ENCODE measurements at regions not wholly inside any gene's neighbourhood (a gene's known extent, or its start where the extent isn't known, plus 50 kb on each side); places are given as distances from the start of the nearest gene placed in this dataset.
"Not testable (repeated sequence)": the region's sequence is repeated elsewhere in the genome, so short reads cannot be mapped to it uniquely, and the experiment has no call there.

- Histone ChIP-seq H3K9me3 (ENCODE audit: control insufficient read depth in 2 of 3, low read length in 3 of 3) (no peaks in the 10 kb centered on the region), H3K4me3 (ENCODE audit: low read length) (no peak overlapping the region), H3K27me3 (ENCODE audit: control insufficient read depth in 2 of 2, insufficient read depth in 2 of 2, low read length in 2 of 2) (no peaks in the 10 kb centered on the region), H3K27ac (ENCODE audit: low read depth, low read length) (no peak overlapping the region), H3K4me1 (ENCODE audit: control insufficient read depth in 2 of 2, insufficient read depth in 2 of 2, low read length in 2 of 2) (peaks cover 10 to 51% of the 10 kb centered on the region in 2 donors), H3K36me3 (ENCODE audit: control insufficient read depth in 2 of 3, insufficient read depth in 3 of 3, low read length in 3 of 3) (no peaks in the 10 kb centered on the region)
- ChIA-PET POLR2A (interaction anchor here (0.9 kb wide), 1 partner anchor 9 kb away, joined by 3 read pairs; no protein-coding TSS in a partner anchor), CTCF (interaction anchor here (0.6 kb wide), 1 partner anchor 164 kb away, joined by 3 read pairs; no protein-coding TSS in a partner anchor)
- Mint-ChIP-seq H3K27ac (peak overlapping the region in 1 of 9 donors; percentile 31), H3K9me3 (peaks cover 0 to 2% (median 0%) of the 10 kb centered on the region in 11 donors), H3K4me1 (peaks cover 42 to 71% (median 62%) of the 10 kb centered on the region in 7 donors), H3K36me3 (peaks cover 0 to 5% (median 0%) of the 10 kb centered on the region in 5 donors), H3K4me3 (no peak overlapping the region), H3K27me3 (no peaks in the 10 kb centered on the region)
- intact Hi-C loops (cut with micrococcal nuclease): no loop called here
- ATAC-seq: no peak
- DNase-seq: no peak
Observed at GRCh38 chr6:118717106-118717505, 65.7 kb upstream of the CEP85L start.

DNA sequence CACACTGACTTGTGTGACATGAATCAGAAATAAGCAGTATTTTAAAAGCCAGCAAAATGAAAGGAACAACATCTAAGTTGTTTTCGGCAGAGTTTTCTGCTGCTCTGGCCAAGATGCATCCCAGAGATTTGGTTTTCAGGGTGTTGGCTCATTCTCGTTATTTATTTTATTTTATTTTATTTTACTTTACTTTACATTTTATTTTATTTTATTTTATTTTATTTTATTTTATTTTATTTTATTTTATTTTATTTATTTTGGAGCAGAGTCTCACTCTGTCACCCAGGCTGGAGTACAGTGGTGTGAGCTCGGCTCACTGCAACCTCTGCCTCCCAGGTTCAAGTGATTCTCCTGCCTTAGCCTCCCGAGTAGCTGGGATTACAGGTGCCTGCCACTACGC lies 64.5 kb upstream of the CEP85L start:
- intact Hi-C loops (cut with micrococcal nuclease); H3K27me3 Mint-ChIP-seq; H3K4me3 Mint-ChIP-seq; DNase-seq; POLR2A ChIA-PET; H3K36me3 Mint-ChIP-seq; ATAC-seq; H3K36me3 ChIP-seq (ENCODE audit: control insufficient read depth in 2 of 3, insufficient read depth in 3 of 3, low read length in 3 of 3); H3K27ac ChIP-seq (ENCODE audit: low read depth, low read length); H3K4me3 ChIP-seq (ENCODE audit: low read length); H3K27me3 ChIP-seq (ENCODE audit: control insufficient read depth in 2 of 2, insufficient read depth in 2 of 2, low read length in 2 of 2); H3K9me3 ChIP-seq (ENCODE audit: control insufficient read depth in 2 of 3, low read length in 3 of 3); H3K9me3 Mint-ChIP-seq: not testable (repeated sequence)
- CTCF ChIA-PET: interaction anchor here (1.4 kb wide), 1 partner anchor 18 kb away, joined by 3 read pairs; no protein-coding TSS in a partner anchor
- H3K4me1 ChIP-seq (ENCODE audit: control insufficient read depth in 2 of 2, insufficient read depth in 2 of 2, low read length in 2 of 2): peaks cover 16 to 51% of the 10 kb centered on the region in 2 donors
- Mint-ChIP-seq H3K4me1 (peaks cover 41 to 71% (median 66%) of the 10 kb centered on the region in 7 donors), H3K27ac (peak overlapping the region in 1 of 9 donors; percentile 51)

DNA sequence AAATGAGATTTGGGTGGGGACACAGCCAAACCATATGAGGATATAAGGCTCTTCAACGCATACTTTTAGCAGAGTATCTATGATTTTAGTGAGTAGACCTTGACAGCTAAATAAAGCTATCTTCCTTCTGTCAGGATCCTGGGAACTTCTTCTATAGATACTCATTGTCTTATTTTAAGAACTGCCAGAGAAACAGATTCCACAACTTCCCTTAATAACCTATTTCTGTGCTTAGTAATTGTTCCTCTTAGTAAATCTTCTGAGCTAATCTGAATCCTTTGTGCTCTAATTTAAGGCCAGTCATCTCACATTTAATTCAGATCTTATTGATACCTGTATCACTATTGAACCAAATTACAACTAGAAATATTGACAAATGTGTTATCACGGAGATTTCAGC lies 64.0 kb upstream of the CEP85L start:
- Mint-ChIP-seq H3K27me3 (no peaks in the 10 kb centered on the region), H3K36me3 (peaks cover 0 to 7% (median 0%) of the 10 kb centered on the region in 5 donors), H3K4me1 (peaks cover 38 to 71% (median 66%) of the 10 kb centered on the region in 7 donors), H3K27ac (peak overlapping the region in 1 of 9 donors; percentile 51), H3K4me3 (no peak overlapping the region), H3K9me3 (peaks cover 0 to 2% (median 0%) of the 10 kb centered on the region in 11 donors)
- H3K4me3 ChIP-seq (ENCODE audit: low read length): no peak overlapping the region
- peaks cover 21 to 51% of the 10 kb centered on the region in 2 donors for H3K4me1 ChIP-seq (ENCODE audit: control insufficient read depth in 2 of 2, insufficient read depth in 2 of 2, low read length in 2 of 2)
- ChIA-PET CTCF (interaction anchor here (1.4 kb wide), 1 partner anchor 19 kb away, joined by 3 read pairs; no protein-coding TSS in a partner anchor), POLR2A (no interaction called here)
- no peaks in the 10 kb centered on the region for H3K36me3 ChIP-seq (ENCODE audit: control insufficient read depth in 2 of 3, insufficient read depth in 3 of 3, low read length in 3 of 3)
- intact Hi-C loops (cut with micrococcal nuclease): no loop called here
- no peaks in the 10 kb centered on the region for H3K27me3 ChIP-seq (ENCODE audit: control insufficient read depth in 2 of 2, insufficient read depth in 2 of 2, low read length in 2 of 2)
- no peaks in the 10 kb centered on the region for H3K9me3 ChIP-seq (ENCODE audit: control insufficient read depth in 2 of 3, low read length in 3 of 3)
- no peak for DNase-seq
- no peak overlapping the region for H3K27ac ChIP-seq (ENCODE audit: low read depth, low read length)
- ATAC-seq: no peak

- ATAC-seq: no peak
- no peaks in the 10 kb centered on the region for H3K9me3 ChIP-seq (ENCODE audit: control insufficient read depth in 2 of 3, low read length in 3 of 3)
- no peak overlapping the region for H3K27ac Mint-ChIP-seq
- no peak overlapping the region for H3K27ac ChIP-seq (ENCODE audit: low read depth, low read length)
- H3K36me3 Mint-ChIP-seq: peaks cover 0 to 7% (median 0%) of the 10 kb centered on the region in 5 donors
- peaks cover 0 to 2% (median 0%) of the 10 kb centered on the region in 11 donors for H3K9me3 Mint-ChIP-seq
- DNase-seq: no peak
- H3K4me3 Mint-ChIP-seq: no peak overlapping the region
- peaks cover 34 to 71% (median 66%) of the 10 kb centered on the region in 7 donors for H3K4me1 Mint-ChIP-seq
- H3K4me3 ChIP-seq (ENCODE audit: low read length): no peak overlapping the region
- H3K36me3 ChIP-seq (ENCODE audit: control insufficient read depth in 2 of 3, insufficient read depth in 3 of 3, low read length in 3 of 3): no peaks in the 10 kb centered on the region
- peaks cover 22 to 48% of the 10 kb centered on the region in 2 donors for H3K4me1 ChIP-seq (ENCODE audit: control insufficient read depth in 2 of 2, insufficient read depth in 2 of 2, low read length in 2 of 2)
- ChIA-PET CTCF (interaction anchor here (1.4 kb wide), 1 partner anchor 20 kb away, joined by 3 read pairs; no protein-coding TSS in a partner anchor), POLR2A (interaction anchor here (0.7 kb wide), 1 partner anchor 24 kb away, joined by 3 read pairs; no protein-coding TSS in a partner anchor)
- intact Hi-C loops (cut with micrococcal nuclease): no loop called here
- H3K27me3 Mint-ChIP-seq: no peaks in the 10 kb centered on the region
- H3K27me3 ChIP-seq (ENCODE audit: control insufficient read depth in 2 of 2, insufficient read depth in 2 of 2, low read length in 2 of 2): no peaks in the 10 kb centered on the region
Observed at GRCh38 chr6:118714756-118715155, 63.4 kb upstream of the CEP85L start.

- Histone ChIP-seq H3K36me3 (ENCODE audit: control insufficient read depth in 2 of 3, insufficient read depth in 3 of 3, low read length in 3 of 3) (no peaks in the 10 kb centered on the region), H3K27ac (ENCODE audit: low read depth, low read length) (no peak overlapping the region), H3K27me3 (ENCODE audit: control insufficient read depth in 2 of 2, insufficient read depth in 2 of 2, low read length in 2 of 2) (no peaks in the 10 kb centered on the region), H3K9me3 (ENCODE audit: control insufficient read depth in 2 of 3, low read length in 3 of 3) (no peaks in the 10 kb centered on the region), H3K4me3 (ENCODE audit: low read length) (no peak overlapping the region), H3K4me1 (ENCODE audit: control insufficient read depth in 2 of 2, insufficient read depth in 2 of 2, low read length in 2 of 2) (peaks cover 22 to 30% of the 10 kb centered on the region in 2 donors)
- Mint-ChIP-seq H3K4me1 (peaks cover 24 to 58% (median 53%) of the 10 kb centered on the region in 7 donors), H3K9me3 (peaks cover 0 to 4% (median 0%) of the 10 kb centered on the region in 11 donors), H3K27ac (peak overlapping the region in 8 of 9 donors; percentile 0 to 96 (median 20)), H3K4me3 (peak overlapping the region in 6 of 10 donors; percentile 0 to 34 (median 15)), H3K27me3 (no peaks in the 10 kb centered on the region), H3K36me3 (peaks cover 0 to 13% (median 2%) of the 10 kb centered on the region in 5 donors)
- DNase-seq: no peak
- intact Hi-C loops (cut with micrococcal nuclease): no loop called here
- CTCF ChIA-PET: interaction anchor here (1.1 kb wide), 1 partner anchor 88 kb away, joined by 3 read pairs; no protein-coding TSS in a partner anchor
- POLR2A ChIA-PET: interaction anchor here (0.7 to 2.2 kb wide), 6 partner anchors 16 to 95 kb away, joined by 3 to 8 read pairs (median 4); partner anchors contain the start of gene CEP85L
- ATAC-seq: no peak
Observed at GRCh38 chr6:118712969-118713368, 61.6 kb upstream of the CEP85L start.

GRCh38 chr6:118710616-118711015 lies 59.2 kb upstream of the CEP85L start:
- peaks cover 41 to 42% of the 10 kb centered on the region in 2 donors for H3K4me1 ChIP-seq (ENCODE audit: control insufficient read depth in 2 of 2, insufficient read depth in 2 of 2, low read length in 2 of 2)
- intact Hi-C loops (cut with micrococcal nuclease): loop anchor here (1.0 to 2.0 kb wide), 10 partner anchors 9 to 1108 kb away; partner anchors contain the start of genes ASF1A (in 2 of the 2), FAM184A (in 2 of the 2), MCM9 (in 2 of the 2) and CEP85L (in 1 of the 2)
- no peak for DNase-seq
- H3K4me1 Mint-ChIP-seq: peaks cover 40 to 76% (median 71%) of the 10 kb centered on the region in 7 donors
- peak overlapping the region; percentile 76 for H3K27ac ChIP-seq (ENCODE audit: low read depth, low read length)
- peak overlapping the region; percentile 30 to 100 (median 96) for H3K4me3 Mint-ChIP-seq
- peaks cover 0 to 3% (median 0%) of the 10 kb centered on the region in 3 experiments for H3K36me3 ChIP-seq (ENCODE audit: control insufficient read depth in 2 of 3, insufficient read depth in 3 of 3, low read length in 3 of 3)
- peaks cover 0 to 4% (median 0%) of the 10 kb centered on the region in 11 donors for H3K9me3 Mint-ChIP-seq
- peaks cover 0 to 28% (median 14%) of the 10 kb centered on the region in 5 donors for H3K36me3 Mint-ChIP-seq
- ATAC-seq: no peak
- H3K9me3 ChIP-seq (ENCODE audit: control insufficient read depth in 2 of 3, low read length in 3 of 3): no peaks in the 10 kb centered on the region
- H3K27me3 ChIP-seq (ENCODE audit: control insufficient read depth in 2 of 2, insufficient read depth in 2 of 2, low read length in 2 of 2): no peaks in the 10 kb centered on the region
- POLR2A ChIA-PET: interaction anchor here (0.7 to 6.0 kb wide), 22 partner anchors 10 to 183 kb away, joined by 3 to 90 read pairs (median 12); partner anchors contain the start of genes ASF1A and CEP85L
- H3K27ac Mint-ChIP-seq: peak overlapping the region; percentile 94 to 99 (median 97)
- CTCF ChIA-PET: interaction anchor here (1.1 to 3.3 kb wide), 8 partner anchors 9 to 145 kb away, joined by 4 to 20 read pairs (median 6); partner anchors contain the start of gene CEP85L
- peak overlapping the region; percentile 91 for H3K4me3 ChIP-seq (ENCODE audit: low read length)
- no peaks in the 10 kb centered on the region for H3K27me3 Mint-ChIP-seq

Measured in naive thymus-derived CD4-positive, alpha-beta T cell (primary cell).